ENCODE measurements at regions not wholly inside any gene's neighbourhood (a gene's known extent, or its start where the extent isn't known, plus 50 kb on each side); places are given as distances from the start of the nearest gene placed in this dataset.

- Mint-ChIP-seq H3K36me3 (ENCODE audit: insufficient read depth, unreplicated experiment) (no peaks in the 10 kb centered on the region), H3K4me3 (ENCODE audit: unreplicated experiment) (no peak overlapping the region), H3K27me3 (ENCODE audit: insufficient read depth, unreplicated experiment) (peaks cover 31% of the 10 kb centered on the region), H3K4me1 (ENCODE audit: low read depth, unreplicated experiment) (no peaks in the 10 kb centered on the region), H3K27ac (ENCODE audit: unreplicated experiment) (no peak overlapping the region), H3K9me3 (ENCODE audit: unreplicated experiment) (no peaks in the 10 kb centered on the region)
- CTCF ChIA-PET: no interaction called here
- POLR2A ChIA-PET: no interaction called here
- DNase-seq: no peak
- intact Hi-C loops (cut with micrococcal nuclease; ENCODE audit: unreplicated experiment): no loop called here
- Histone ChIP-seq H3K27me3 (replicated peaks; ENCODE audit: control insufficient read depth, insufficient read depth, low read length) (no peaks in the 10 kb centered on the region; the same call in 1 of the 2 replicates), H3K36me3 (ENCODE audit: control insufficient read depth, insufficient read depth, low read length) (no peaks in the 10 kb centered on the region), H3K4me1 (no peaks in the 10 kb centered on the region), H3K4me3 (ENCODE audit: low read depth, low read length) (no peak overlapping the region), H3K9me3 (no peaks in the 10 kb centered on the region)
- no peak for TF ChIP-seq CTCF (IDR thresholded peaks at IDR 0.05; ENCODE audit: insufficient read depth in 1 of 2, low read depth in 1 of 2, low read length in 1 of 2, severe bottlenecking in 1 of 2, unreplicated experiment in 1 of 2)
- BruUV-seq (replicated peaks): no TSS peak
These were observed 340.3 kb downstream of the CXCL12 start for GRCh38 chr10:44044549-44044948.

GRCh38 chr10:44043646-44044375 lies 341.1 kb downstream of the CXCL12 start:
- Mint-ChIP-seq H3K36me3 (ENCODE audit: insufficient read depth, unreplicated experiment) (no peaks in the 10 kb centered on the region), H3K4me1 (ENCODE audit: low read depth, unreplicated experiment) (no peaks in the 10 kb centered on the region), H3K9me3 (ENCODE audit: unreplicated experiment) (no peaks in the 10 kb centered on the region), H3K4me3 (ENCODE audit: unreplicated experiment) (no peak overlapping the region), H3K27ac (ENCODE audit: unreplicated experiment) (no peak overlapping the region), H3K27me3 (ENCODE audit: insufficient read depth, unreplicated experiment) (peaks cover 28% of the 10 kb centered on the region)
- no peak for DNase-seq
- Histone ChIP-seq H3K27me3 (replicated peaks; ENCODE audit: control insufficient read depth, insufficient read depth, low read length) (no peaks in the 10 kb centered on the region; the same call in 1 of the 2 replicates), H3K4me1 (no peaks in the 10 kb centered on the region), H3K36me3 (ENCODE audit: control insufficient read depth, insufficient read depth, low read length) (no peaks in the 10 kb centered on the region), H3K9me3 (no peaks in the 10 kb centered on the region), H3K4me3 (ENCODE audit: low read depth, low read length) (no peak overlapping the region)
- TF ChIP-seq CTCF (IDR thresholded peaks at IDR 0.05; ENCODE audit: insufficient read depth in 1 of 2, low read depth in 1 of 2, low read length in 1 of 2, severe bottlenecking in 1 of 2, unreplicated experiment in 1 of 2): no peak
- POLR2A ChIA-PET: no interaction called here
- CTCF ChIA-PET: no interaction called here
- no TSS peak for BruUV-seq (replicated peaks)
- intact Hi-C loops (cut with micrococcal nuclease; ENCODE audit: unreplicated experiment): no loop called here

DNA sequence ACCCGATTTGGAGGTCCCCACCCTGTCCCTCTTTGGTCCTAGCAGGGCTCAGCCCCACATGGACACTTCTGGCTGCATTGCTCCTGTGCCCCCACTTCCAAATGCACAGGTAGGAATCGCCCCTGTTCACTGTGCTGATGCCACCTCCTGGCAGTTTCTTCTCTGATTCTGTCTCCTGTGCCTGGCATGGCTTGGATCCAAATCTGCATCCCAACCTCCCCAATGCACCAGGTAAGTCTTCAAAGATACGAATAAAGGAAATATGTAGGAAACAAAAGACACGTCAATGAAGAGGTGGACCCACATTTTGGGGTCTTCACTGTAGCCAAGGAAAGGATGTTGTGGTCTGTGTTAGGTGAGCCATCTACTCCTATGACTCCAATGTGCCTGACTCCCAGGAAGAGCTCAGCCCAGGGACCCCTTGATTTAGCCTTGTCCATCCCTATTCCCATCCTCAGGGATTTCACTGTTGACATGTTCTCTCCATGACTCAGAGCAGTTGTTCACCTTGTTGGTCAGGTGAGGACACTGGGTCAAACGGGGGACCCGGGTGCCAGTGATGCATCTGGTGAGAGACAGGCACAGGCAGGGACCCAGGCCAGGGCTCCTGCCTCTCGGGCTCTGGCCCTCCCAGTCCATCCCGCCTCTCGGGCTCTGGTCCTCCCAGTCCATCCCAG lies 341.8 kb downstream of the CXCL12 start:
- Mint-ChIP-seq H3K36me3 (ENCODE audit: insufficient read depth, unreplicated experiment) (no peaks in the 10 kb centered on the region), H3K9me3 (ENCODE audit: unreplicated experiment) (no peaks in the 10 kb centered on the region), H3K27ac (ENCODE audit: unreplicated experiment) (no peak overlapping the region), H3K4me1 (ENCODE audit: low read depth, unreplicated experiment) (no peaks in the 10 kb centered on the region), H3K4me3 (ENCODE audit: unreplicated experiment) (no peak overlapping the region), H3K27me3 (ENCODE audit: insufficient read depth, unreplicated experiment) (peaks cover 26% of the 10 kb centered on the region)
- Histone ChIP-seq H3K27me3 (replicated peaks; ENCODE audit: control insufficient read depth, insufficient read depth, low read length) (no peaks in the 10 kb centered on the region; the same call in 1 of the 2 replicates), H3K36me3 (ENCODE audit: control insufficient read depth, insufficient read depth, low read length) (no peaks in the 10 kb centered on the region), H3K9me3 (no peaks in the 10 kb centered on the region), H3K4me3 (ENCODE audit: low read depth, low read length) (no peak overlapping the region), H3K4me1 (no peaks in the 10 kb centered on the region)
- POLR2A ChIA-PET: no interaction called here
- no peak for TF ChIP-seq CTCF (IDR thresholded peaks at IDR 0.05; ENCODE audit: insufficient read depth in 1 of 2, low read depth in 1 of 2, low read length in 1 of 2, severe bottlenecking in 1 of 2, unreplicated experiment in 1 of 2)
- DNase-seq: no peak
- BruUV-seq (replicated peaks): no TSS peak
- intact Hi-C loops (cut with micrococcal nuclease; ENCODE audit: unreplicated experiment): no loop called here
- CTCF ChIA-PET: no interaction called here
